ENCODE measurements at regions not wholly inside any gene's neighbourhood (a gene's known extent, or its start where the extent isn't known, plus 50 kb on each side); places are given as distances from the start of the nearest gene placed in this dataset.

DNA sequence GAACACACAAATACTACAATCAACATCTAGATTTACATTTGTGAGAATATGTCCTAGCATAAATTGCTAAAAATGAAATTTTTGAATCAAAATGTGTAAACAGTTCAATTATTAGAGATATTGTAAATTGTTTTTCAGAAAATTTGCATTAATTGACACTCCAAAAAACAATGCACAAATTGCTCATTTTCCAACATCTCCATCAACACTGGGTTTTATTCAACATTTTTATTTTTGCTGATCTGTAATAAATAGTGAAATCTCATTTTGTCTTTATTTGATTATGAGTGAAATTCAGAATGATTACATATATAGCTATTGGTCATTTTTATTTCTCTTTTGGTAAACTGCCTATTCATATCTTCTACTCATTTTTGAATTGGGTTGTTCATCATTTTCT, 120.0 kb upstream of the GRIA3 start:
- H3K4me3 Mint-ChIP-seq, result no peak overlapping the region
- no peak for TF ChIP-seq CTCF (IDR thresholded peaks at IDR 0.05)
- peaks cover 2% of the 10 kb centered on the region; the same call in 1 of the 2 replicates for H3K27me3 Mint-ChIP-seq (ENCODE audit: insufficient read depth)
- H3K27ac Mint-ChIP-seq, result no peak overlapping the region
- H3K9me3 Mint-ChIP-seq, result no peaks in the 10 kb centered on the region
- H3K4me1 Mint-ChIP-seq (ENCODE audit: low read depth), result no peaks in the 10 kb centered on the region
- DNase-seq, result no peak
- no peaks in the 10 kb centered on the region for H3K36me3 Mint-ChIP-seq (ENCODE audit: low read depth)

GRCh38 chrX:123072686-123073385, 111.2 kb upstream of the GRIA3 start:
- no peak overlapping the region for H3K4me3 Mint-ChIP-seq
- TF ChIP-seq CTCF (IDR thresholded peaks at IDR 0.05), result no peak
- peaks cover 5% of the 10 kb centered on the region for H3K4me1 Mint-ChIP-seq (ENCODE audit: low read depth)
- no peaks in the 10 kb centered on the region for H3K9me3 Mint-ChIP-seq
- 0 out of 2 replicates have a peak, but pooled peaks cover 3% of the 10 kb centered on the region for H3K27me3 Mint-ChIP-seq (ENCODE audit: insufficient read depth)
- H3K27ac Mint-ChIP-seq, result no peak overlapping the region
- no peak for DNase-seq
- no peaks in the 10 kb centered on the region for H3K36me3 Mint-ChIP-seq (ENCODE audit: low read depth)

- no peak for DNase-seq
- no peak overlapping the region for H3K4me3 Mint-ChIP-seq
- no peak overlapping the region for H3K27ac Mint-ChIP-seq
- H3K27me3 Mint-ChIP-seq (ENCODE audit: insufficient read depth), result 0 out of 2 replicates have a peak, but pooled peaks cover 3% of the 10 kb centered on the region
- H3K36me3 Mint-ChIP-seq (ENCODE audit: low read depth), result no peaks in the 10 kb centered on the region
- H3K4me1 Mint-ChIP-seq (ENCODE audit: low read depth), result peaks cover 7% of the 10 kb centered on the region
- no peaks in the 10 kb centered on the region for H3K9me3 Mint-ChIP-seq
- TF ChIP-seq CTCF (IDR thresholded peaks at IDR 0.05), result no peak
Measured at GRCh38 chrX:123075947-123076561, 108.0 kb upstream of the GRIA3 start.

- Mint-ChIP-seq H3K9me3 (no peaks in the 10 kb centered on the region), H3K27me3 (ENCODE audit: insufficient read depth) (0 out of 2 replicates have a peak, but pooled peaks cover 3% of the 10 kb centered on the region), H3K27ac (no peak overlapping the region), H3K36me3 (ENCODE audit: low read depth) (no peaks in the 10 kb centered on the region), H3K4me3 (no peak overlapping the region), H3K4me1 (ENCODE audit: low read depth) (peaks cover 15% of the 10 kb centered on the region)
- DNase-seq, result no peak
- no peak for TF ChIP-seq CTCF (IDR thresholded peaks at IDR 0.05)
Measured at GRCh38 chrX:123077631-123078030, 106.4 kb upstream of the GRIA3 start.

- Mint-ChIP-seq H3K27me3 (ENCODE audit: insufficient read depth) (0 out of 2 replicates have a peak, but pooled peaks cover 3% of the 10 kb centered on the region), H3K9me3 (peaks cover 3% of the 10 kb centered on the region; the same call in 1 of the 2 replicates)
- DNase-seq, result no peak
Measured at GRCh38 chrX:123080065-123080464, 104.0 kb upstream of the GRIA3 start.

More at GRCh38 chrX:123080065-123080464, 104.0 kb upstream of the GRIA3 start:
- Mint-ChIP-seq H3K4me1 (ENCODE audit: low read depth) (peaks cover 33% of the 10 kb centered on the region), H3K36me3 (ENCODE audit: low read depth) (no peaks in the 10 kb centered on the region), H3K27ac (no peak overlapping the region), H3K4me3 (no peak overlapping the region)
- TF ChIP-seq CTCF (IDR thresholded peaks at IDR 0.05), result no peak
